ENCODE measurements at regions not wholly inside any gene's neighbourhood (a gene's known extent, or its start where the extent isn't known, plus 50 kb on each side); places are given as distances from the start of the nearest gene placed in this dataset.

DNA sequence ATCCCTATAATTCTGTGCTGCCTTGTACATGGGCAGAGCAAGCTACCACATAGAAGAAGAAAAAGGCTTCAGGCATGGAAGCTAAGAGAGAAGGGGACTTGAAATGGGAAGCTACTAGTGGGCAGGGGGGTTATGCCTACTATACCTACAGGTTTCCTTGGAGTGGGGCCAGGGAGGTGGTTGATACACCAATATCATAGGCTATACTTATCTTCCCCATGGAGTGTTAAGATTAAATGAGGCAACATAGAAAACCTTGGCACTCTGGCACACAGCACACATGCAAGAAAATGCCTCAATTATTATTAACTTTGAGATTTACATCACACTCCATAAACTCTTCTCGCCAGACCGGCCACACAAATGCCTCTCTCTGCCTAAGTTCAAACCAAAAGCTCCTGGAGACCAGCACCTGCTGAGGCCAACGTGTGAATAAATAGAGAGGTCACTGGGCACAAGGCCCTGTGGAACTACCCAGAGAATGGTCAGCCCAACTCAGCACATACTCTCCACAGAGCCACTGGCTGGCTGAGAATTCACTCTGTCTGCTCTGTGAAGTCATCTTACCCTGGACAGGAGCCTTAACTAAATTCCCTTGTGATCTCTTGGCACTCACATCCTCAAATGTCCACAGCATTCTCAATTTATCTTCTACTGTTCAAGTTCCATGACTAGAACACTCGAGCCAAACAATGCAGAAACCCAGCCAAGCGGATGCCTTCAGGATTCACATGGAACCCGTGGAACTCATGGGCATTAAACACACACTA lies 498.7 kb downstream of the BCL11A start:
- TF ChIP-seq, protein P1, sequence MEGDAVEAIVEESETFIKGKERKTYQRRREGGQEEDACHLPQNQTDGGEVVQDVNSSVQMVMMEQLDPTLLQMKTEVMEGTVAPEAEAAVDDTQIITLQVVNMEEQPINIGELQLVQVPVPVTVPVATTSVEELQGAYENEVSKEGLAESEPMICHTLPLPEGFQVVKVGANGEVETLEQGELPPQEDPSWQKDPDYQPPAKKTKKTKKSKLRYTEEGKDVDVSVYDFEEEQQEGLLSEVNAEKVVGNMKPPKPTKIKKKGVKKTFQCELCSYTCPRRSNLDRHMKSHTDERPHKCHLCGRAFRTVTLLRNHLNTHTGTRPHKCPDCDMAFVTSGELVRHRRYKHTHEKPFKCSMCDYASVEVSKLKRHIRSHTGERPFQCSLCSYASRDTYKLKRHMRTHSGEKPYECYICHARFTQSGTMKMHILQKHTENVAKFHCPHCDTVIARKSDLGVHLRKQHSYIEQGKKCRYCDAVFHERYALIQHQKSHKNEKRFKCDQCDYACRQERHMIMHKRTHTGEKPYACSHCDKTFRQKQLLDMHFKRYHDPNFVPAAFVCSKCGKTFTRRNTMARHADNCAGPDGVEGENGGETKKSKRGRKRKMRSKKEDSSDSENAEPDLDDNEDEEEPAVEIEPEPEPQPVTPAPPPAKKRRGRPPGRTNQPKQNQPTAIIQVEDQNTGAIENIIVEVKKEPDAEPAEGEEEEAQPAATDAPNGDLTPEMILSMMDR (IDR thresholded peaks at IDR 0.05; ENCODE audit: low read depth, low read length), result no peak
- no peak for DNase-seq (ENCODE audit: extremely low read depth, low read depth)

DNA sequence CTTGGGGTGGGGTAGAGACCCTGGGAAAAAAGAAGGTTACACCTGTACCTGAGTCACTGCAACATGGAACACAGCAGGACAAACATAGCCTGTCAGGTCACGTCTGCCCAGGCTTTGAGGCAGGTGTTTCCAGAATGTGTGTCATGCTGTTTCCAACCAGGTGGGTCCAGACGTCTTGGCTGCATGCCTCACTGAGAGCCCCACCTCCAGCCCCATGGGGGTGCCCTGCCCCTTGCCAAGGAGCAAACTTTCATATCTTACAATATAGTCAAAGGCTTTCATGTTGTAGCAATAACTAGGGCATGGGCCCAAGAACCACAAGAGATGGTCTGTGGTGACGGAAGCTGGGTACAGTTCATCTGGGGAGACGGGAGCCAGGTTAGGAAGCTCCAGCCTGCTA lies 499.7 kb downstream of the BCL11A start:
- TF ChIP-seq, protein P1 (IDR thresholded peaks at IDR 0.05; ENCODE audit: low read depth, low read length), result no peak
- DNase-seq (ENCODE audit: extremely low read depth, low read depth), result no peak

DNA sequence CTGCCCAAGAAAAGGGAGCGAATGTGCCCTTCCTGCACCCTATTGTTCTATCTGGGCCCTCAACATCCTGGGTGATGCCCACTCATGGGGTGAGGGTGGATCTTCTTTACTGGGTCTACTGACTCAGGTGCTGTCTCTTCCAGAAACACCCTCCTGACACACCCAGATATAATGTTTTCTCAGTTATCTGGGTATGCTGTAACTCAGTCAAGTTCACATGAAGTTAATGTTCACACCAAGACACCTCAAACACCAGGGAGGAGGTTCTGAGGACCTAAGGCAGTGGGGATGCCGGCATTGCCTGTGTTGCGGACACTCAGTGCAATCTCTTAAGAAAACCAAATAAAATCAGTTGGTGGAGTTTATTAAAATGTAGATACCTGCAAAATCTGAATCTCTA lies 500.9 kb downstream of the BCL11A start:
- TF ChIP-seq, protein P1 (IDR thresholded peaks at IDR 0.05; ENCODE audit: low read depth, low read length), result no peak
- no peak for DNase-seq (ENCODE audit: extremely low read depth, low read depth)

DNA sequence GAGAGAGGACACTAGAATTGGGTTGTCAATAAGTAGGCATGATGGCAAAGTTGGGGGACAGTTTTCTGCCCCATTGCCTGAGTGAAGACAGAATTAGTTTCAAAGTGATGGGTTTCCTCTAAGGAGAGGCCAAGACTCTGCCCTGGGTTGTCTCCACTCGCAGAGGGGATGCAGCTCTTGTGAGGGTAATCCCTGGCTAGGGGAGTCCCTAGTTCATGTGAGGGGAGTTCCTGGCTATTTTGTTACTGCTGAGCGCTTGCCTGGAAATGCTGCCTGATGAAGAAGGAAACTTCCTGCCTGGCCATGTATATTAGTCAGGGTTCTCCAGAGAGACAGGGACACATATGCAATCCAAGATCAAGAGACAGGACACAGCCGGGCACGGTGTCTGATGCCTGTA lies 501.5 kb downstream of the BCL11A start:
- no peak for DNase-seq (ENCODE audit: extremely low read depth, low read depth)
- TF ChIP-seq, protein P1 (IDR thresholded peaks at IDR 0.05; ENCODE audit: low read depth, low read length), result no peak

DNA sequence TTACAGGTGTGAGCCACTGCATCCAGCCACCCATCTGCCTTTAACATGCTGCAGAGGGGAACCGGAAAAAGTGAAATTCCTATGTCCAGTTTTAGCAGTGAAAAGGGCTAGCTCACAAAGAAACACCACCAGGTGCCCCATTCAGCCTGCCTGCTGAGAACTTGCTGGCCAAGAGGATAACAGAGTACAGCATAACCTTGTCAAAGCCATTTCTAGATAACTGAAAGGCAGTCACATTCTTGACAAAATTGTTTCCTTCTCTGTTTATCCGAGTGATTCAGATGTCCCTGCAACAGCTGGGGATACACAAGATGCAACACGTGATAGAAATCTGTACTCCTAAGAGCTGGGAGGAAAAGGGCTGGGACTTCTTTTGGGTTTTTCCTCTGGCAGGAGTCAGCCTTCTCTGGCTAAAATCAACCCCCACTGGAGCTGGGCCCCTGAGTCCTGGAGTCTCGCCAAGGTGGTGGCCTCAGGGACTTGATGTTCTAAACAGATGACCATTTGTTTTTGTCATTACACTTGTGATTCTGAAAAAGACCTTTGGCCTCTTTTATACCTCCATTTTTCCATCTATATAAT lies 505.4 kb downstream of the BCL11A start:
- TF ChIP-seq, protein P1 (IDR thresholded peaks at IDR 0.05; ENCODE audit: low read depth, low read length), result no peak
- DNase-seq (ENCODE audit: extremely low read depth, low read depth), result no peak

DNA sequence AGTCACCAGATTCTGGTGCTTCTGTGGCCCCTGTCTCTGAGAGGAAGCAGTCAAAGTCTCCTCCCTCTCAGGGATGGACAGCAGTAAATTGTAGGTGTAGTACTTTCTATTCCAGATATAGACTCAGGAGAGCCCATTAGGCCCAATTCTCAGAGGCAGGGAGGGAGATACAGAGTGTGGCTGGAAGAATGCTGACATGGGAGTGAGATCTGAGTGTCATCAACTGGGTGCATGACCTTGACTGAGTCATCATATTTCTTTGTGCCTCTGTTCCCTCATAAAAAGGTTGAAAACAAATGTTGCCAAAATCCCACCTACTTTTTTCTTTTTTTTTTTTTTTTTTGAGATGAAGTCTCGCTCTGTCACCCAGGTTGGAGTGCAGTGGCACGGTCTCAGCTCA lies 506.1 kb downstream of the BCL11A start:
- no peak for DNase-seq (ENCODE audit: extremely low read depth, low read depth)
- TF ChIP-seq, protein P1 (IDR thresholded peaks at IDR 0.05; ENCODE audit: low read depth, low read length), result no peak

DNA sequence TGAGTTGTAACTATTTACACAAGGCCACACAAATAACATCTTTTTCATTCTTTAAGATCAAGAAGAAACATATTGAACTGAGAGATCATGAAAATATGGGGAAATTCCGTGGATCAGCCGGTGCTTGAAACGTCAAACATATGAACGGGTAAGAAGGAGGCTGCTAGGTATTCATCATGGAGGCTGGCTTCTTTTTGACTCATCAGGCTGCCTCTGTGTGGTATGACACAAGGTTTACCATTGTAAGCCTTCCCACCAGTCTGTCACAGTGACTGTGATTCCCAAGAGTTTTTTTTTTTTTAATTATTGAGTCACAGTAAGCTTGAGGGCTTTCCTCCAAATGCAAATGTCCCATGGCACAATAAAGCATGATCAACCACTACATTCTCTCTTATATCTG lies 506.9 kb downstream of the BCL11A start:
- DNase-seq (ENCODE audit: extremely low read depth, low read depth), result no peak
- TF ChIP-seq, protein P1 (IDR thresholded peaks at IDR 0.05; ENCODE audit: low read depth, low read length), result no peak
